HCT116 (cell line): ENCODE measurements at regions not wholly inside any gene's neighbourhood (a gene's known extent, or its start where the extent isn't known, plus 50 kb on each side); places are given as distances from the start of the nearest gene placed in this dataset.
"Not testable (repeated sequence)": the region's sequence is repeated elsewhere in the genome, so short reads cannot be mapped to it uniquely, and the experiment has no call there.

ENCODE experiments used
- ATAC-seq: fragments of 200-7000 bp; cut with Tn5 transposase; 2 replicates; pipeline ENCODE4 v1.9.1; 2020; ENCODE audit warnings: mild to moderate bottlenecking, moderate library complexity
- BruUV-seq: library from RNA; stranded (reverse); fragments of 400-500 nt; replicated peaks from 2 replicates; lab custom pipeline; 2021; lab: Mats Ljungman, UMichigan
- CTCF ChIA-PET: fragments of 300-600 bp; sonication (Branson Sonifier 250); formaldehyde crosslinking; loops from one replicate; lab custom pipeline; 2021; ENCODE audit warnings: antibody characterized with exemption; lab: Charles Lee
- POLR2A ChIA-PET: fragments of 300-600, 350-600 bp; sonication (Branson Sonifier 250); formaldehyde crosslinking; loops from one replicate; lab custom pipeline; 2021; ENCODE audit warnings: antibody characterized with exemption; lab: Charles Lee
- RAD21 ChIA-PET, 2 experiments: fragments of 300-600 bp; sonication (Branson Sonifier 250); formaldehyde crosslinking; loops; one replicate each; lab custom pipeline; 2023; ENCODE audit warnings: low total read pairs in 2 of 2; ENCODE audit not compliant: uncharacterized antibody in 2 of 2, unreplicated experiment in 2 of 2, low non-redundant PET in 1 of 2; lab: Charles Lee
- DNase-seq: peaks from one replicate; pipeline ENCODE4 v3.0.0-alpha.2; 2010; ENCODE audit warnings: low read depth, low spot score
- H2AFZ ChIP-seq: fragments of 200-600 bp; shearing (Covaris generic), sonication (generic); 2 replicates; pipeline ENCODE4 v1.6.1; 2017; ENCODE audit warnings: low read depth, mixed run types, mixed read lengths, antibody characterized with exemption, low read length; ENCODE audit not compliant: poor library complexity, severe bottlenecking
- H3K27ac ChIP-seq: 2 replicates; pipeline ENCODE4 v1.5.1; 2012; ENCODE audit warnings: low read depth, low read length
- H3K27me3 ChIP-seq: fragments of 200-600 bp; sonication (generic); 2 replicates; pipeline ENCODE4 v1.6.1; 2016; ENCODE audit warnings: mixed run types, low read length, mixed read lengths; ENCODE audit not compliant: insufficient read depth
- H3K36me3 ChIP-seq, 2 experiments: fragments of 200-500 bp in 1 of 2; fragments of 200-600 bp in 1 of 2; sonication (Bioruptor generic) in 1 of 2; sonication (generic) in 1 of 2; 2 replicates each; pipeline versions ENCODE4 v1.5.1 to v1.6.1; 2014 to 2016; ENCODE audit warnings: low read length in 2 of 2, inconsistent platforms in 1 of 2, mixed read lengths in 1 of 2, mixed run types in 1 of 2; ENCODE audit not compliant: insufficient read depth in 2 of 2, control insufficient read depth in 1 of 2
- H3K4me1 ChIP-seq, 2 experiments: fragments of 200-600 bp in 1 of 2; sonication (generic) in 1 of 2; 2 replicates each; pipeline versions ENCODE4 v1.5.1 to v1.6.1; 2012 to 2017; ENCODE audit warnings: low read length in 2 of 2, inconsistent platforms in 1 of 2, mild to moderate bottlenecking in 1 of 2, mixed read lengths in 1 of 2, mixed run types in 1 of 2, moderate library complexity in 1 of 2; ENCODE audit not compliant: insufficient read depth in 2 of 2, control insufficient read depth in 1 of 2
- H3K4me2 ChIP-seq: fragments of 200-600 bp; sonication (generic); 2 replicates; pipeline ENCODE4 v1.6.1; 2017; ENCODE audit warnings: mixed run types, low read length, mixed read lengths
- H3K4me3 ChIP-seq, 2 experiments: fragments of 200-600 bp in 1 of 2; sonication (generic) in 1 of 2; replicated peaks in 1 of 2; 2 replicates each; pipeline ENCODE4 v1.5.1; 2011 to 2016; ENCODE audit warnings: low read length in 2 of 2, control low read depth in 1 of 2, low read depth in 1 of 2, mild to moderate bottlenecking in 1 of 2, mixed read lengths in 1 of 2, mixed run types in 1 of 2
- H3K79me2 ChIP-seq: fragments of 200-600 bp; sonication (generic); 2 replicates; pipeline ENCODE4 v1.6.1; 2017; ENCODE audit warnings: mild to moderate bottlenecking, mixed run types, low read length, moderate library complexity, mixed read lengths; ENCODE audit not compliant: insufficient read depth
- H3K9ac ChIP-seq: fragments of 200-600 bp; sonication (generic); 2 replicates; pipeline ENCODE4 v1.6.1; 2016; ENCODE audit warnings: low read length, mixed read lengths
- H3K9me2 ChIP-seq: fragments of 200-600 bp; sonication (generic), shearing (Covaris generic); 2 replicates; pipeline ENCODE4 v1.6.1; 2017; ENCODE audit warnings: mixed run types, mild to moderate bottlenecking, moderate library complexity; ENCODE audit not compliant: insufficient read depth
- H3K9me3 ChIP-seq, 2 experiments: fragments of 200-500 bp in 1 of 2; fragments of 200-600 bp in 1 of 2; sonication (Bioruptor generic) in 1 of 2; sonication (generic) in 1 of 2; 2 replicates each; pipeline ENCODE4 v1.6.1; 2014 to 2017; ENCODE audit warnings: low read length in 2 of 2, mixed read lengths in 2 of 2, inconsistent platforms in 1 of 2, low read depth in 1 of 2, mild to moderate bottlenecking in 1 of 2, mixed run types in 1 of 2, moderate library complexity in 1 of 2; ENCODE audit not compliant: control insufficient read depth in 1 of 2, insufficient read depth in 1 of 2
- H4K20me1 ChIP-seq: fragments of 200-600 bp; sonication (generic), shearing (Covaris generic); 2 replicates; pipeline ENCODE4 v1.6.1; 2017; ENCODE audit warnings: mixed run types, mild to moderate bottlenecking, moderate library complexity; ENCODE audit not compliant: insufficient read depth
- intact Hi-C: fragments of 100-400 bp; cut with micrococcal nuclease; formaldehyde crosslinking; loops from 2 replicates; pipeline ENCODE4 v1.10.0; 2022

DNA sequence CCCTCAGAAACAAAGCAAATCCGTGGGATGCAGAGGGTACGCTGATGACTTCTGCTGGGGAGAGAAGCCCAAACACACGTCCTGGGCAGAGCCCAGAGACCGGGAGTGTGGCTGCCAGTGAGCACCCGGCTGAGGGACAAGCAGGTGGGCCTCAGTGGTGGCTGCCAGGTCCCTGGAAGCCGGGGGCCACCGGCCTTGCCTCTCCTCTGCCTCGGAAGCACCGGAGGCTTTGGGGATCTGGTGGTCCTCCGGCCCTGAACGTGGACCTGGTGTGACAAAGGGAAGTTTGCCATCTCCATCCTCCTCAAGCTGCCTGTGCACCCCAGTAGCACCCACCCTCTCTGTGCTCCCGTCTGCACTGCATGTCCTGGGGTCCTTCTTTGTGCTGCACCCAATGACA, 94.3 kb downstream of the POTEC start:
- POLR2A ChIA-PET, H3K27me3 ChIP-seq, H3K9me3 ChIP-seq, H3K4me1 ChIP-seq, H3K27ac ChIP-seq, RAD21 ChIA-PET, H3K4me2 ChIP-seq, H3K9me2 ChIP-seq, H4K20me1 ChIP-seq, CTCF ChIA-PET, H3K79me2 ChIP-seq, H3K9ac ChIP-seq, BruUV-seq, intact Hi-C loops, H3K4me3 ChIP-seq, H2AFZ ChIP-seq, H3K36me3 ChIP-seq, DNase-seq, ATAC-seq: not testable (repeated sequence)

DNA sequence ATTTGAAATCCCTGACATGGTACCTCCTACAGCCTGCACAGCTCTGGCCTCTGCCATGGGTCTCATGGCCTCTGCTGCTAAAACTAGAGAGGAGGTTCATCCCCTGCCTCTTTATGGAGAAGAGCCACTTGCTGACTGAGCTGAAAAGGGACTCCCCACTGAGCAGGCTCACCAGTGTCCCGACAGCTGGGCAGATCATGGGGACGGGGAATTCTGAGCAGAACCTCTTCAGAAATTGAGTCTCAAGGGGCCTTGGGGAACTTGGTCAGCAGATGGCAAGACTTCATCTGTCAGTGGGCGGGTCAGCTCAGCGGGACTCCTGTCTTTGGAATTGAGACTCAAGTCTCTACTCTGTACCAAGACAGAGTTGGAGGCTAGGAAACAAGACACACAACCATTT, 95.7 kb downstream of the POTEC start:
- POLR2A ChIA-PET, H3K9me2 ChIP-seq, intact Hi-C loops, H3K4me1 ChIP-seq, H3K27ac ChIP-seq, H3K27me3 ChIP-seq, H3K4me3 ChIP-seq, RAD21 ChIA-PET, H3K79me2 ChIP-seq, DNase-seq, BruUV-seq, H3K36me3 ChIP-seq, CTCF ChIA-PET, ATAC-seq, H3K9me3 ChIP-seq, H4K20me1 ChIP-seq, H3K4me2 ChIP-seq, H2AFZ ChIP-seq, H3K9ac ChIP-seq: not testable (repeated sequence)

DNA sequence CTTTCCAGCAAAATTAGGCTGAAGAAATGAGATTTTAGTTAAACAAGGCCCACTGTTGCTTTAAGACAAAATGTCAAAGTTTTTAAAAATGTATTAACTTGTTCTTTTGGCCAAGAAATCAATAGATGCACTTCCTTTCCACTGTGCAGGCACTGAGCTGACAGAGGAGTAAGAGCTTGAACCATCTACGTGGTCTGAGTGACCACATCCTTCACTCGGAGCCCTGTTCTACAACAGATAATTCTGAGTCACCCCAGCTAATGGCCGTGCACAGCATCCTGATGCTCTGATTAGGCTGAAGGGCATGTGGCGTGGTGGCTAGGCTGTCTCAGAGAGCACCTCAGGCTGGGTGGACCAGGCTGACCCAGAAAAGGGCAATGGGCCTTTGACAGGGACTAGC, 107.9 kb downstream of the POTEC start:
- H3K9ac ChIP-seq, H3K4me3 ChIP-seq, ATAC-seq, H3K27ac ChIP-seq, RAD21 ChIA-PET, H3K4me2 ChIP-seq, H3K27me3 ChIP-seq, H3K9me3 ChIP-seq, intact Hi-C loops, POLR2A ChIA-PET, H3K9me2 ChIP-seq, H4K20me1 ChIP-seq, BruUV-seq, CTCF ChIA-PET, H3K4me1 ChIP-seq, H2AFZ ChIP-seq, H3K79me2 ChIP-seq, H3K36me3 ChIP-seq, DNase-seq: not testable (repeated sequence)

DNA sequence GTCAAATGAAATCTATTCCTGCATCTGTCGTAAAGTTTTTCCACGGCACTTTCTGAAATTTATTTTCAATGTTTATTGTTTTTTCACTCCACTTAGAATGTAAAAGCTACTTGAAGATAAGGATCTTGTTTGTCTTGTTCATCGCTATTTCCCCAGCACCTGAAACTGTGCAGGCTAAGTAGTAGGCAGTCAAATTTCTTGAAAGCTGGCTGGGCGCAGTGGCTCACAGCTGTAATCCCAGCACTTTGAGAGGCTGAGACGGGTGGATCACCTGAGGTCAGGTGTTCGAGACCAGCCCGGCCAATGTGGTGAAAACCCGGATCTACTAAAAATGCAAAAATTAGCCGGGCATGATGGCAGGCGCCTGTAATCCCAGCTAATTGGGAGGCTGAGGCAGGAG, 111.0 kb downstream of the POTEC start:
- DNase-seq, H4K20me1 ChIP-seq, H3K4me3 ChIP-seq, H3K4me2 ChIP-seq, H3K79me2 ChIP-seq, ATAC-seq, H3K9me2 ChIP-seq, POLR2A ChIA-PET, intact Hi-C loops, CTCF ChIA-PET, H3K27me3 ChIP-seq, H3K27ac ChIP-seq, H3K36me3 ChIP-seq, H3K4me1 ChIP-seq, H3K9ac ChIP-seq, H2AFZ ChIP-seq, H3K9me3 ChIP-seq, BruUV-seq, RAD21 ChIA-PET: not testable (repeated sequence)
